ENCODE measurements at regions not wholly inside any gene's neighbourhood (a gene's known extent, or its start where the extent isn't known, plus 50 kb on each side); places are given as distances from the start of the nearest gene placed in this dataset.

DNA sequence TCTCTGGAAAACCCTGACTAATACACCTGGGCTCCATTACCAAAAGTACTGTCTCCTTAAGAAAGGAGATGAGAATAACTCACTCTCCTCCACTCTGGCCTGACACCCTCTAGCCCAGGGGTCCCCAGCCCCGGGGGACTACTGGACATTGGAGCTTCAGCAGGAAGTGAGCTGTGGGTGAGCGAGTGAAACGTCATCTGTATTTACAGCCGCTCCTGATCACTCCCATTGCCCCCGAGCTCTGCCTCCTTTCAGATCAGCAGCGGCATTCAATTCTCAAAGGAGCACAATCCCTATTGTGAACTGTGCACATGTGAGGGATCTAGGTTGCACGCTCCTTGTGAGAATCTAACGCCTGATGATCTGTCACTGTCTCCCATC, 126.3 kb upstream of the TNRC6C start:
- TF ChIP-seq POLR2A (IDR thresholded peaks at IDR 0.05) = no peak
- TF ChIP-seq, protein P1, sequence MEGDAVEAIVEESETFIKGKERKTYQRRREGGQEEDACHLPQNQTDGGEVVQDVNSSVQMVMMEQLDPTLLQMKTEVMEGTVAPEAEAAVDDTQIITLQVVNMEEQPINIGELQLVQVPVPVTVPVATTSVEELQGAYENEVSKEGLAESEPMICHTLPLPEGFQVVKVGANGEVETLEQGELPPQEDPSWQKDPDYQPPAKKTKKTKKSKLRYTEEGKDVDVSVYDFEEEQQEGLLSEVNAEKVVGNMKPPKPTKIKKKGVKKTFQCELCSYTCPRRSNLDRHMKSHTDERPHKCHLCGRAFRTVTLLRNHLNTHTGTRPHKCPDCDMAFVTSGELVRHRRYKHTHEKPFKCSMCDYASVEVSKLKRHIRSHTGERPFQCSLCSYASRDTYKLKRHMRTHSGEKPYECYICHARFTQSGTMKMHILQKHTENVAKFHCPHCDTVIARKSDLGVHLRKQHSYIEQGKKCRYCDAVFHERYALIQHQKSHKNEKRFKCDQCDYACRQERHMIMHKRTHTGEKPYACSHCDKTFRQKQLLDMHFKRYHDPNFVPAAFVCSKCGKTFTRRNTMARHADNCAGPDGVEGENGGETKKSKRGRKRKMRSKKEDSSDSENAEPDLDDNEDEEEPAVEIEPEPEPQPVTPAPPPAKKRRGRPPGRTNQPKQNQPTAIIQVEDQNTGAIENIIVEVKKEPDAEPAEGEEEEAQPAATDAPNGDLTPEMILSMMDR (IDR thresholded peaks at IDR 0.05) = no peak
- TF ChIP-seq POLR2AphosphoS5 (IDR thresholded peaks at IDR 0.05) = no peak

Measured in breast epithelium (tissue), 3 donors.